Stimulated activated CD8-positive, alpha-beta memory T cell treated with anti-CD3 and anti-CD28 coated beads, Interleukin-4, amount 100 ng/mL, for 48 hours (primary cell): ENCODE measurements at regions not wholly inside any gene's neighbourhood (a gene's known extent, or its start where the extent isn't known, plus 50 kb on each side); places are given as distances from the start of the nearest gene placed in this dataset.

ENCODE experiments used
- DNase-seq: peaks from one replicate; pipeline ENCODE4 v3.0.0-alpha.2; 2020

GRCh38 chr2:18814387-18814786 lies 225.0 kb upstream of the NT5C1B start:
- no peak for DNase-seq

GRCh38 chr2:18804536-18804935 lies 215.2 kb upstream of the NT5C1B start:
- no peak for DNase-seq

GRCh38 chr2:18803141-18803939 lies 214.0 kb upstream of the NT5C1B start:
- no peak for DNase-seq

GRCh38 chr2:18800240-18800971 lies 211.0 kb upstream of the NT5C1B start:
- no peak for DNase-seq

- DNase-seq: no peak
These were observed 210.0 kb upstream of the NT5C1B start for GRCh38 chr2:18799397-18799796.

GRCh38 chr2:18797133-18797845 lies 207.9 kb upstream of the NT5C1B start:
- DNase-seq: no peak

- DNase-seq: no peak
These were observed 206.5 kb upstream of the NT5C1B start for GRCh38 chr2:18795906-18796305.

GRCh38 chr2:18792684-18793083 lies 203.3 kb upstream of the NT5C1B start:
- no peak for DNase-seq

GRCh38 chr2:18792226-18792629 lies 202.9 kb upstream of the NT5C1B start:
- DNase-seq: no peak

- DNase-seq: no peak
These were observed 201.9 kb upstream of the NT5C1B start for GRCh38 chr2:18791172-18791797.

GRCh38 chr2:18790509-18791171 lies 201.3 kb upstream of the NT5C1B start:
- DNase-seq: no peak

GRCh38 chr2:18788592-18788991 lies 199.2 kb upstream of the NT5C1B start:
- no peak for DNase-seq

GRCh38 chr2:18787726-18788125 lies 198.4 kb upstream of the NT5C1B start:
- no peak for DNase-seq

- no peak for DNase-seq
These were observed 194.9 kb upstream of the NT5C1B start for GRCh38 chr2:18784245-18784644.

GRCh38 chr2:18781541-18782280 lies 192.3 kb upstream of the NT5C1B start:
- DNase-seq: no peak

- DNase-seq: no peak
These were observed 188.0 kb upstream of the NT5C1B start for GRCh38 chr2:18777250-18777812.

- no peak for DNase-seq
These were observed 181.8 kb upstream of the NT5C1B start for GRCh38 chr2:18771212-18771611.

GRCh38 chr2:18763338-18763737 lies 174.0 kb upstream of the NT5C1B start:
- no peak for DNase-seq

GRCh38 chr2:18762667-18763066 lies 173.3 kb upstream of the NT5C1B start:
- no peak for DNase-seq

GRCh38 chr2:18754286-18754685 lies 164.9 kb upstream of the NT5C1B start:
- DNase-seq: no peak

- DNase-seq: no peak
These were observed 164.4 kb upstream of the NT5C1B start for GRCh38 chr2:18753722-18754121.
